Heart left ventricle (tissue), 13 donors: ENCODE measurements at regions not wholly inside any gene's neighbourhood (a gene's known extent, or its start where the extent isn't known, plus 50 kb on each side); places are given as distances from the start of the nearest gene placed in this dataset.

Source experiments
- POLR2A ChIP-seq, 2 donors: fragments of 450-650 bp; IDR thresholded peaks; one replicate each; pipeline ENCODE4 v1.6.1; 2017; ENCODE audit warnings: antibody characterized with exemption in 2 of 2, mild to moderate bottlenecking in 2 of 2, moderate library complexity in 2 of 2
- TF ChIP-seq, protein P1 (sequence below), 12 donors: fragments of 200-600 bp; sonication (generic) in 4 of 12; IDR thresholded peaks; one replicate each; pipeline versions ENCODE4 v1.5.0 to v1.8.0; 2018 to 2022; ENCODE audit warnings: antibody characterized with exemption in 12 of 12, mild to moderate bottlenecking in 5 of 12
- donor health status: ischemic (EF 13 %, LVEDD 7.1; RV severe dilation, severe dysfunction).
- donor health status: DM: no; HTN: yes; CAD: no.
- donor health status: DM: no; HTN: no; CAD: no.
- donor health status: ischemic (EF 25% LVEDD 6.9; RV normal size, moderate dysfunction).
- donor health status: ischemic (EF 25% LVEDD 5.7; RV mildly dilated, moderate dysfunction).
- donor health status: ischemic (EF 35%, LVEDD 5.7; RV mildly dilated, moderate dysfunction).
- donor health status: nonischemic (EF 11% LVEDD 7.7; RV severe dilation, severe dysfunction).
- donor health status: DM: yes; HTN: yes; CAD: no.
- donor health status: PGD.
- donor health status: ischemic (EF 29% LVEDD 5.4; RV normal size, mild dysfunction).
- donor health status: nonischemic (EF 23%, LVEDD 6.1; RV moderate dilation, normal function).

- TF ChIP-seq, protein P1, sequence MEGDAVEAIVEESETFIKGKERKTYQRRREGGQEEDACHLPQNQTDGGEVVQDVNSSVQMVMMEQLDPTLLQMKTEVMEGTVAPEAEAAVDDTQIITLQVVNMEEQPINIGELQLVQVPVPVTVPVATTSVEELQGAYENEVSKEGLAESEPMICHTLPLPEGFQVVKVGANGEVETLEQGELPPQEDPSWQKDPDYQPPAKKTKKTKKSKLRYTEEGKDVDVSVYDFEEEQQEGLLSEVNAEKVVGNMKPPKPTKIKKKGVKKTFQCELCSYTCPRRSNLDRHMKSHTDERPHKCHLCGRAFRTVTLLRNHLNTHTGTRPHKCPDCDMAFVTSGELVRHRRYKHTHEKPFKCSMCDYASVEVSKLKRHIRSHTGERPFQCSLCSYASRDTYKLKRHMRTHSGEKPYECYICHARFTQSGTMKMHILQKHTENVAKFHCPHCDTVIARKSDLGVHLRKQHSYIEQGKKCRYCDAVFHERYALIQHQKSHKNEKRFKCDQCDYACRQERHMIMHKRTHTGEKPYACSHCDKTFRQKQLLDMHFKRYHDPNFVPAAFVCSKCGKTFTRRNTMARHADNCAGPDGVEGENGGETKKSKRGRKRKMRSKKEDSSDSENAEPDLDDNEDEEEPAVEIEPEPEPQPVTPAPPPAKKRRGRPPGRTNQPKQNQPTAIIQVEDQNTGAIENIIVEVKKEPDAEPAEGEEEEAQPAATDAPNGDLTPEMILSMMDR (IDR thresholded peaks at IDR 0.05) = no peak
- no peak for TF ChIP-seq POLR2A (IDR thresholded peaks at IDR 0.05)
Observed at GRCh38 chr12:67456431-67456901, 187.3 kb downstream of the CAND1 start.
